ENCODE measurements at regions not wholly inside any gene's neighbourhood (a gene's known extent, or its start where the extent isn't known, plus 50 kb on each side); places are given as distances from the start of the nearest gene placed in this dataset.

Small RNAs in the stretch of these regions (microRNA-seq; reads per million reads assigned to microRNA genes)
- 0 reads per million in 2 donors for gene MIR4452
